ENCODE measurements at regions not wholly inside any gene's neighbourhood (a gene's known extent, or its start where the extent isn't known, plus 50 kb on each side); places are given as distances from the start of the nearest gene placed in this dataset.

DNA sequence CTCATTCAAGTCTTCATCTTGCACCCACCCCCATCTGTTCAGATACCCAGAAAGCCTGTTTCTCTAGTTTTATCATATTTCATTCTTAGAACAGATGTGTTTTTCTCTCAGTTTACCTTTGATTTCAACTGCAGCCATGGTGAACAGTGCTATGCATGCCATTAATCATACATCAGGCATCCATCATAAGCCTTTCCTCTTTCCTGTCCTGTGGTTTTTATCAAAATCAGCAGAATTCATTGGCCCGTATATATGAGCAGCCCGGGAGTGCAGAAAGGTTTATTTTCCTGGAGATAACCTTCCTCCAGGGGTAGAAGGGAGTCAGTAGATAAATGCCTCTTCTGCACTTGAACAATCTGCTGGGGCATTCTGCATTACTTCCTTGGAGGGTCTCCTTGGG is 65.7 kb downstream of the IL21 start:
- H3K4me1 Mint-ChIP-seq = no peaks in the 10 kb centered on the region
- H3K36me3 Mint-ChIP-seq = no peaks in the 10 kb centered on the region
- H3K9me3 Mint-ChIP-seq = no peaks in the 10 kb centered on the region
- no peak for ATAC-seq
- H3K27me3 Mint-ChIP-seq = peaks cover 23% of the 10 kb centered on the region
- no peak overlapping the region for H3K27ac Mint-ChIP-seq
- no peak overlapping the region for H3K4me3 Mint-ChIP-seq

DNA sequence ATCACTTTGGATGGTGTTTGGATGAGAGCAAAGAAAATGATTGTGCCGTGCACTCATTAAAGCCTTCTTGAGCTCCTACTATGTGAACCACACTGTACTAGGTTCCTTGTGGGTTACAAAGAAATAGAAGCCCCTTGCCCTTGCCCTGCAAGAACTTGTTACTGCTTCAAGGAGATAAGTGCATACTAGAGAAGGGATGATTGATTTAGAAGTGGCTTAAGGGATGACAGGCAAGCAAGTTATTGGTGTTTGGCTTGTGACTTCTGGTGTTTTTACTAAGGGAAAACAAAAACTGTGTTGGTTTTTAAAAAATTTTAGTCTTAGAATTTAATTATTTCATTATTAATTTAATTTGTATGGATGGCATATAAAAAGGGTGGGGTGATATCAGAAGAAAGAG is 67.4 kb downstream of the IL21 start:
- ATAC-seq = no peak
- Mint-ChIP-seq H3K27me3 (peaks cover 23% of the 10 kb centered on the region), H3K36me3 (no peaks in the 10 kb centered on the region), H3K4me1 (no peaks in the 10 kb centered on the region), H3K9me3 (no peaks in the 10 kb centered on the region), H3K27ac (no peak overlapping the region), H3K4me3 (no peak overlapping the region)

DNA sequence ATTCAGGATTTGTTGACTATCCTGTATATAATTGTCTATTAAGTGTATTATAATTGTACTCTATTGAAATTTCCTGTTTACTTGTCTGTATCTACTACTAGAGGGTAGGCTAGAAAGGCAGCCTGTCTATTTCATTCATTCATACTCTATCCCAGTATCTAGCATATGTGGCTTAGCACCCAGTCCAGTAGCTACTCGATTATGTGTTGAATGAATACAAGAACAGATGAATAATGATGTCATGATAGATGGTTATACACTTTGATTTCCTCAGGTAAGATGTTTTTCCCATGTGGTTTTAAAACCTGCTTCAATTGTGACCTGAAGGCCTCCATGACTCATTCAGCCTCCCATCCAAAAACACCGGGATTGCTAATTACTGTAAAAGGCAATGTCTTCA is 68.0 kb downstream of the IL21 start:
- Mint-ChIP-seq H3K4me1 (no peaks in the 10 kb centered on the region), H3K36me3 (no peaks in the 10 kb centered on the region), H3K4me3 (no peak overlapping the region), H3K27me3 (peaks cover 23% of the 10 kb centered on the region), H3K9me3 (no peaks in the 10 kb centered on the region), H3K27ac (no peak overlapping the region)
- no peak for ATAC-seq

DNA sequence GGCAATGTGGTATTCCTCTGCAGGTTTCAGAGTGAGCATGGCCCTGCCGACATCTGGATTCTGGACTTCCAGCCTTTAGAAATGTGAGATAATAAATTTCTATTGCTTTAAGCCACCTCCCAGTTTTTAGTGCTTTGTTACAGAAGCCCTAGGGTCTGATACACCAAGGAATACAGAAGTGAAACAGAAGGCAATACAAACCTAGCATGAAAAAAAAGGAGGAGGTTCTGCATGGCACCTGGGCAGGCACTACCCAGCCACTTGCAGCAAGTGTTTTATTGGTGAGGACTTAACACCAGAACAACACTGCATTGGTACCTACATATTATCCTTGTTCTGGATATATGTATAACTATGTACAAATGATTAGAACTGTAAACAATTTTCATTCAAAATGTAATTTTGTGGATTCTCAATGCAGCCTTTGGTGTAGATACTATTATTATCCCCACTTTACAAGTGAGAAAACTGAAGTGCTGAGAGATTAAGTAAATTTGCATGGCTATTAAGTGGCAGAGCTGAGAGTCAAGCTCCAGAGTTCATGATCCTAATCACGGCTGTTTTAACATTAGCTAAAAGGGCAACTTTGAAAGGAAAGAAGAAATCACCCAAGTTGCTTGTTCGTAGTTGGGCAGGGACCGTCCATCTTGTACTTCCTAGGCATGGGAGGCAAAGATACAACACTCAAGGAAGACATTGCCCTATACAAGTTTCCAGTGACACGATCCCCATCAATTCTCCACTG is 71.8 kb downstream of the IL21 start:
- Mint-ChIP-seq H3K36me3 (no peaks in the 10 kb centered on the region), H3K27ac (no peak overlapping the region), H3K9me3 (no peaks in the 10 kb centered on the region), H3K4me1 (no peaks in the 10 kb centered on the region), H3K27me3 (peaks cover 5% of the 10 kb centered on the region), H3K4me3 (no peak overlapping the region)
- ATAC-seq = no peak

DNA sequence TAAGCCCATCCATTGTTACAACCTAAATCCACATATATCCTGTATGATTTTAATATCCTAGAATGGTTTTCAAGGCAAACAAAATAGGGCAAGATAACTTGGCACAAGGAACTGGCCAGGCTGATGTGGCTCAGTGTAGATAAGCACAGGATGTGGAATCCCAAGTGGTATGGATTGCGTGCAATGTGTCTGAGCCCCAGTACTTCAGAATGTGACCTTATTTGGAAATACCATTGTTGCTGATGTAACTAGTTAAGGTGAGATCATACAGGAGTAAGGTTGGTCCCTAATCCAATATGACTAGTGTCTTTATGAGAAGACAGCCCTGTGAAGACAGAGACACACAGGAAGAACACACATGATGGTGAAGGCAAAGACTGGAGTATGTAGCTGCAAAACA is 72.4 kb downstream of the IL21 start:
- Mint-ChIP-seq H3K4me1 (no peaks in the 10 kb centered on the region), H3K4me3 (no peak overlapping the region)

DNA sequence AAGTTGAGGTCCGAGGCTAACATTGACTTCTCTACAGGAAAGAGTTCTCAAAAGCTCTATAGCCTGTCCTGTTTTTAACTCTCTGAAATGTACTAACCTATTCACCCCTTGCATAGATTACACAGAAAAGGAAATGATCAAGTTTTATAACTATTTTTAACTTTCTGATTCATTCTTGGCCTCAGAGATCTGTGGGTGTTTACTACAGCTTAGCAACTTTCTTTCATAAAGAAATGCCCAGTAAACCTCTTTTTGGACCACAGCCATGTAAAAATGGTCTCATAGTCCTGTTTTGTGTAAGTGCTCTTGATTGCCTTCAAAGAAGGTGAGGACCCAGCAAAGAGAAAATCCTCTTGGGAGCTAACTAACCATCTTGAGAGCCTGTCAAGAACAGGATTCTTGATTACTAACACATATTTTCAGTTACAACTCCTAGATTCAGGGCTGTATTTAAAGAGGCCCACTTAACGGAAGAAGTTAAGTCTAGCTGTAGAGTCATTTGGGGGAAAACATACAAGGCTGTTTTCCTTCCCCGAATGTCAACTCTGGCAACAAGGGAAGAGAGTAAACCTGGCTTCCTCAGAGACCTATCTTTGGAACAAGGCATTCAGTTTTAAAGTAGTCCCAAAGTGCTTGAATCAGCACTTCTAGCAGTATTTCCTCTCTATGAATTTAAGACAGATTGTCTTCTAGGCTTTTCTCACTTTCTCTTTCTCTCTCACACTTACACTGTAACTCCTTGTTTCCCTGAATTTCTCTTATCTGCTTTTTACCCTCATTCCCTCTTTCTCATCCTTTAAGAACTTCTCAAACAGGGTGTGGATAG is 78.2 kb downstream of the IL21 start:
- Mint-ChIP-seq H3K9me3 (peaks cover 3% of the 10 kb centered on the region), H3K4me1 (no peaks in the 10 kb centered on the region), H3K4me3 (no peak overlapping the region), H3K27ac (no peak overlapping the region), H3K27me3 (no peaks in the 10 kb centered on the region), H3K36me3 (no peaks in the 10 kb centered on the region)
- peak; percentile 32 for ATAC-seq

More for the DNA sequence above, 72.4 kb downstream of the IL21 start:
- Mint-ChIP-seq H3K27ac (no peak overlapping the region), H3K36me3 (no peaks in the 10 kb centered on the region), H3K27me3 (no peaks in the 10 kb centered on the region), H3K9me3 (no peaks in the 10 kb centered on the region)
- ATAC-seq = no peak

DNA sequence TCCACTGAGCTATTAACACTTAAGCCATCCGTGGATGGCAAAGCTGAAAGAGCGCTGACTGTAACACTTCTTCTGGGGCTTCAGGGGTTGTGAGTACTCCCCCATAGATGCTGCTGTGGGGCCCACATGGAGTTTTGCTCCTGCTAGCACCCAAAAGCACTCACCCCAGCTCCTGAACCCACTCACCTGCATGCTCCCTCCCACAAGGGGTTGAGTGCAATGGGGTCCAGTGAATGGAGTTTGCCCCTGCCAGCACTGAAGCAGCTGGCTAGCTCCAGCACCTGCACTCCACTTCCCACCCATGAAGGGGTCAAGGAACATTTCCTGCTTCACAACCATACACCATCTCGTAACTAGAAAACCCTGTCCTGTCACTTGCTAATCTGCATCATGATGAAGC is 78.9 kb downstream of the IL21 start:
- no peak for ATAC-seq
- Mint-ChIP-seq H3K27me3 (no peaks in the 10 kb centered on the region), H3K4me1 (no peaks in the 10 kb centered on the region), H3K9me3 (peaks cover 3% of the 10 kb centered on the region), H3K36me3 (no peaks in the 10 kb centered on the region), H3K27ac (no peak overlapping the region), H3K4me3 (no peak overlapping the region)

DNA sequence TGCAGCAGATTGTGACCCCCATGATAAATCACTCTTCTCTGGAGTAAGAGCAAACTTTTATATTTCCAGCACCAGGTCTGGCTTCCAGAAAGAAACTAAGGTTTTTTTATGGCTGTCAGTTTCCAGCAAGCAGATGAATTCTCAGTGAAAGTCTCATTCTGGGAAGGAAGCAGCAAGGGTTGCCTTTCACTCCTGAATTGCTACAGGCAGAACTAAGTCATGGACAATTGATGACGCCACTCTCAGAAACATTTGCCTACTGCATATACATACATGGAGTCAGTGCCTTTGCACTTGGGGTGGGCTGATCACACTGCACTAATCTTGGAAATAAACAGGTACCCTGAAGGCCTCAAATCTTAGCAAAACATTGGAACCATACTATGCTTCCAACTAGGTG is 80.0 kb downstream of the IL21 start:
- H3K4me3 Mint-ChIP-seq = no peak overlapping the region
- H3K36me3 Mint-ChIP-seq = no peaks in the 10 kb centered on the region
- no peaks in the 10 kb centered on the region for H3K4me1 Mint-ChIP-seq
- H3K9me3 Mint-ChIP-seq = peaks cover 3% of the 10 kb centered on the region
- H3K27me3 Mint-ChIP-seq = no peaks in the 10 kb centered on the region
- H3K27ac Mint-ChIP-seq = no peak overlapping the region
- no peak for ATAC-seq

DNA sequence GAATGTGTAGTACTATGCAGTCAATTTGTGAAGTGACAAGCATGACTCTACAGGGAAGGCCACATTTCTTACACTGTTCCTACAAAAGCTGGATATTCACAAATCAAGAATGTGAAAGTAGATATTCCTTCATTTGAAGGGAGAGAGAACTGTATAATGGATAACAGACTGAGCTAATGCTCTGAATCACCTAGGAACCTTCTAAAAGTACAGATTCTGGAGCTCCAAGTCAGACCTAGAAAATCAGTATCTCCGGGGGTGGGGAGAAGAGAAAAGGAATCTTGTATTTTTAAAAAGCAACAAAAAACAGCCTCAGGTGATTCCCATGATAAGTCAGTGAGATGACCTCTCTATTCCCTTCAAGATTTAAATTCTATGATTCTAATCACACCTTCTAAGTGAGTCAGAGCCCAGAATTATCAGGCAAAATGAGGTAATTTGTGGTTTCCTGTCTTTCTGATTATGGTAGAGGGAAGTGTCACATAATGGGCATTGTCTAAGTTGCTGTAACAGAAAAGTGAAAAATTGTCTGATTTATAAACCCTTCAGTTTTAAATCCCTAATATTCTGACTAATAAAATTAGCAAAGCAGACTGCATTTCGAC is 80.9 kb downstream of the IL21 start:
- ATAC-seq = no peak
- Mint-ChIP-seq H3K36me3 (no peaks in the 10 kb centered on the region), H3K4me1 (no peaks in the 10 kb centered on the region), H3K9me3 (peaks cover 3% of the 10 kb centered on the region), H3K4me3 (no peak overlapping the region), H3K27ac (no peak overlapping the region), H3K27me3 (no peaks in the 10 kb centered on the region)

DNA sequence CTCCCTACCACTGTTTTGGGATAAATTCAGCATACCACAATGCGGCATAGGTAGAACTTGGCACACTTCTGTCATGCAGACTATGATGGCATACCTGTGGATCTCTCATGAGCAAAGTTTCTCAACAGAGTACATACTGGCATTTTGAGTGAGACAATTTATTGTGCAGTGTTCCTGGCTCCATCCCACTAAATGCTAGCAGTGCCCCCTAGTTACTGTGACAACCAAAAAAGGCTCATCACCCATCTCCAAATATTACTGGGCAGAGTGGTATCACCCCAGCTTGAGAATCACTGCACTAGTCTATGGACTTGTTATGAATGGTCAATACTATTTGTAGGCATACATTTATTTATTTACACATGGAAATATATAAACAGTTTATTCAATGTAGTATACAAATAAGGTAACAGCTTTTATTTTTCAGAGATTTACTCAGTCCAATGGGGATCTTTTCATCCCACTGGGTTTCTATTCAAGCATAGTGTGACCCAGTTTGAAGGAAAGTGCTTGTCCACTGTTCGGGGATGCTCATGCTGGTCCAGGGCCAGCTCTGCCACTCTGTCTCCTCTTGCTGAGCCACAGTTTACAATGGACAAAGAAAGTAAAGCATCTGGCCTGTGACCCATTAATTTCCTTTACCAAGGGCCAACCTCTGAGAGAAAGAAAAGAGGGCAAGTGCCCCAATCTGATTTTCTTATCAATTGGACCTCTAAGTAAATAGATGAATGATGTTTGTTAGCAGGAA is 81.0 kb upstream of the IL2 start:
- Mint-ChIP-seq H3K27ac (no peak overlapping the region), H3K9me3 (peaks cover 3% of the 10 kb centered on the region), H3K36me3 (no peaks in the 10 kb centered on the region), H3K27me3 (no peaks in the 10 kb centered on the region), H3K4me1 (no peaks in the 10 kb centered on the region), H3K4me3 (no peak overlapping the region)
- ATAC-seq = no peak

DNA sequence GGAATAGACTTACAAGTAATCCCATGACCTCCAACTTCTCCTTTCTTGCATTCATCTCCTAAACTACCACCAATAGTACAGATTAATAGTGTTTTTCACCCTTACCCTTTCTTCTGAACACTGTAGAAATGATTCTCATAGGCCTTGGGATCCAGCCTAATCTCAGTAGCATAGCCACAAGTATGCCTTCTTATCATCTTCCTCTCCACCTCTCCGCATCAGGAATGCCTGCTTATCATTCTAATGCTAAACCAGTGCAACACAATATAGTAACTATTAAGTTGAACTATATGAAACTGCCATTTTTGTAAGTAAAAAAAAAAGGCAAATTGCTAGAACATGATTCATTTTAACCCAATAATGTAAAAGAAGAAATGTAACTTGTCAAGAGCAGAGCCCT is 79.5 kb upstream of the IL2 start:
- Mint-ChIP-seq H3K27ac (no peak overlapping the region), H3K9me3 (no peaks in the 10 kb centered on the region), H3K4me1 (no peaks in the 10 kb centered on the region), H3K4me3 (no peak overlapping the region), H3K27me3 (no peaks in the 10 kb centered on the region), H3K36me3 (no peaks in the 10 kb centered on the region)
- ATAC-seq = no peak

DNA sequence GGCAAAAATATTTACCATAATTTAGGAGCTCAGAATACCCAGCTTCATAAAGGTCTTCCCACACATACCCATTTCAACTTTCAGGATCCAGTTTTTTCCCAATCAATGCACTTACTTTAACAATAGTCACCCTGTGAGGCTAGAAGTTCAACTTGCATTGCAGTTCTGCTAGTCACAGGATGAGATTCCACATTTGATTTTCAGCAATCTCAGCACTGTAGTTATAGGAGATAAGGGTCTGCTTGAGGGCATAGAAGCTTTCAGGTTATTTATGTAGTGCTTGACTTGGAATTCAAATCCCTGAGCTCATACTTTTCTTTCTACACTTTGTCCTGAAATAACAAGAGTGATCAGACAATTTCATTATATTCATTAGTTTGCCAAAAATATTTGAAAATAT is 78.3 kb upstream of the IL2 start:
- H3K27ac Mint-ChIP-seq = no peak overlapping the region
- no peaks in the 10 kb centered on the region for H3K4me1 Mint-ChIP-seq
- H3K9me3 Mint-ChIP-seq = no peaks in the 10 kb centered on the region
- no peak for ATAC-seq
- H3K27me3 Mint-ChIP-seq = no peaks in the 10 kb centered on the region
- H3K4me3 Mint-ChIP-seq = no peak overlapping the region
- no peaks in the 10 kb centered on the region for H3K36me3 Mint-ChIP-seq

DNA sequence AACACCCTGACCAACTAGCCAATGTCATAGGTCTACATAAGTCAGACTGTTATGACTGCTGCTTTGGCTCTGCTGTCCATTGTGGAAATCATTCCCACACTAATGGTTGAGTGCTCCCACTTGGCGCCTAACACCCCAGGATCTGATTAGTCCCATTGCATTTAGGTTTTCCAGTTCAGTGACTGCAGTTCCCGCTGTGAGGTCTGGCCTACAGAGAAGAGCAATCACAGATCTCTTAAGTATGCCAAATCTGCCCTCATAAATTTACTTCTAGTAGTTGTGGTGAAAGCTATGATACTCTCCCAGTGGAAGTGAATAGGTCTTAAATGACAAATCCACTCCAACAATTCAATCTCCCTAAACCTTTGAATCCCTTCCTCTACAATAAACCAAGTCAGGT is 77.3 kb upstream of the IL2 start:
- H3K27ac Mint-ChIP-seq = no peak overlapping the region
- no peaks in the 10 kb centered on the region for H3K27me3 Mint-ChIP-seq
- no peaks in the 10 kb centered on the region for H3K4me1 Mint-ChIP-seq
- no peak for ATAC-seq
- no peaks in the 10 kb centered on the region for H3K9me3 Mint-ChIP-seq
- no peaks in the 10 kb centered on the region for H3K36me3 Mint-ChIP-seq
- no peak overlapping the region for H3K4me3 Mint-ChIP-seq

DNA sequence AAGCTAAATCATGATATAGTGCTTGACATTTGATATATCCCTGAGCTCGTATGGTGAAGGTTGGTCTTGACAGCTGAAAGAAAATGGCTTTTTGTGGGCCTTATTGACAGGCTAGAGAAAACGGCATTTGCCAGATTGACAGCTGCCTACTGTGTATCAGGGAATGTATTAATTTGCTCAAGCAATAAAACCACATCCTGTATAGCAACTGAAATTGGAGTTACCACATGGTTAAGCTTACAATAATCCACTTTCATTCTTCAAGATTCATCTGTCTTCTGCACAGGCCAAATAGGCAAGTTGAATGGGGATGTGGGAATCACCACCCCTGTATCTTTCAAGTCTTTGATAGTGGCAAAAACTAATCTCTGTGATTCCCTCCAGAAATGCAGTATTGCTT is 76.2 kb upstream of the IL2 start:
- H3K9me3 Mint-ChIP-seq = no peaks in the 10 kb centered on the region
- no peaks in the 10 kb centered on the region for H3K4me1 Mint-ChIP-seq
- no peak overlapping the region for H3K27ac Mint-ChIP-seq
- no peaks in the 10 kb centered on the region for H3K27me3 Mint-ChIP-seq
- no peak overlapping the region for H3K4me3 Mint-ChIP-seq
- H3K36me3 Mint-ChIP-seq = no peaks in the 10 kb centered on the region
- ATAC-seq = no peak

DNA sequence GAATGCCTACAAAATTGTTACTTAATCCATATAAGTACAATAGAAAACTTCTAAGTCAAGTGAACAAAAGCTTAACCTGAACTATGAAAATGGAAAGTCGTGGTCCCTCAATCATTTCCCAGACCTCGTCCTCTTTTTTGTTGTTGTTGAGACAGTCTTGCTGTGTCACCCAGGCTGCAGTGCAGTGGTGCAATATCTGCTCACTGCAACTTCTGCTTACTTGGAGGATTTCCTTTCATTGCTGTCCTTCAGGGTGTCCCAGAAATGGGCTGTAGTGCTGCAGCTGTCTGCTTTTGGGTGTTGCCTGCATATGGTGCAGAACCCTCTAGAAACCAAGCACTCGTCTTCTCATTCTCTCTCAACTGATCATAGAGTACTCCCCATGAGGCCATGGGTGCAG is 75.0 kb upstream of the IL2 start:
- Mint-ChIP-seq H3K36me3 (no peaks in the 10 kb centered on the region), H3K9me3 (no peaks in the 10 kb centered on the region), H3K27me3 (no peaks in the 10 kb centered on the region), H3K27ac (no peak overlapping the region), H3K4me1 (no peaks in the 10 kb centered on the region), H3K4me3 (no peak overlapping the region)
- no peak for ATAC-seq
